Esophagus muscularis mucosa (tissue), 4 donors: ENCODE measurements at regions not wholly inside any gene's neighbourhood (a gene's known extent, or its start where the extent isn't known, plus 50 kb on each side); places are given as distances from the start of the nearest gene placed in this dataset.

ENCODE experiments used
- DNase-seq: peaks from one replicate; pipeline ENCODE4 v3.0.0-alpha.2; 2017; ENCODE audit errors: extremely low spot score
- H3K27ac ChIP-seq, 4 donors: fragments of 200-600 bp; sonication (generic); replicated peaks in 1 of 4; 1 replicate in 3 of 4; 2 replicates in 1 of 4; pipeline ENCODE4 v1.5.1; 2016 to 2019; ENCODE audit warnings: mild to moderate bottlenecking in 1 of 4
- H3K27me3 ChIP-seq, 4 donors: fragments of 200-600 bp; sonication (generic); one replicate each; pipeline versions ENCODE4 v1.5.1 to v1.6.0; 2016 to 2019
- H3K36me3 ChIP-seq, 4 donors: fragments of 200-600 bp; sonication (generic); one replicate each; pipeline ENCODE4 v1.5.1; 2016 to 2019
- H3K4me1 ChIP-seq, 4 donors: fragments of 200-600 bp; sonication (generic); one replicate each; pipeline ENCODE4 v1.5.1; 2016 to 2019
- H3K4me3 ChIP-seq, 4 donors: fragments of 200-600 bp; sonication (generic); 1 replicate in 2 of 4; 2 replicates in 2 of 4; pipeline ENCODE4 v1.5.1; 2016 to 2019; ENCODE audit warnings: mild to moderate bottlenecking in 4 of 4, moderate library complexity in 1 of 4
- H3K9me3 ChIP-seq, 4 donors: fragments of 200-600 bp; sonication (generic); 1 replicate in 3 of 4; 2 replicates in 1 of 4; pipeline ENCODE4 v1.5.1; 2016 to 2019
- EP300 ChIP-seq: sonication (generic); formaldehyde crosslinking; IDR thresholded peaks from one replicate; pipeline ENCODE4 v1.6.1; 2017; ENCODE audit warnings: antibody characterized with exemption
- POLR2A ChIP-seq: fragments of 450-650 bp; IDR thresholded peaks from one replicate; pipeline ENCODE4 v1.6.1; 2017; ENCODE audit warnings: antibody characterized with exemption, moderate library complexity, mild to moderate bottlenecking, low read depth
- POLR2AphosphoS5 ChIP-seq, 2 donors: sonication (generic); formaldehyde crosslinking; IDR thresholded peaks; one replicate each; pipeline ENCODE4 v1.6.1; 2017; ENCODE audit warnings: antibody characterized with exemption in 2 of 2
- WGBS: methylation state at CpG from one replicate; pipeline ENCODE4 v1.1.5; 2018; 5-methylcytosine and 5-hydroxymethylcytosine counted together
- intact Hi-C: fragments of 100-400 bp; cut with DNase I; formaldehyde crosslinking; loops from one replicate; pipeline ENCODE4 v1.15.1; 2023
- TF ChIP-seq, protein P1 (sequence below), 3 experiments: fragments of 200-600 bp in 2 of 3; fragments of 450-650 bp in 1 of 3; sonication (generic) in 2 of 3; IDR thresholded peaks; one replicate each; pipeline ENCODE4 v1.5.1; 2017 to 2019; ENCODE audit warnings: antibody characterized with exemption in 3 of 3, mild to moderate bottlenecking in 2 of 3, moderate library complexity in 1 of 3

DNA sequence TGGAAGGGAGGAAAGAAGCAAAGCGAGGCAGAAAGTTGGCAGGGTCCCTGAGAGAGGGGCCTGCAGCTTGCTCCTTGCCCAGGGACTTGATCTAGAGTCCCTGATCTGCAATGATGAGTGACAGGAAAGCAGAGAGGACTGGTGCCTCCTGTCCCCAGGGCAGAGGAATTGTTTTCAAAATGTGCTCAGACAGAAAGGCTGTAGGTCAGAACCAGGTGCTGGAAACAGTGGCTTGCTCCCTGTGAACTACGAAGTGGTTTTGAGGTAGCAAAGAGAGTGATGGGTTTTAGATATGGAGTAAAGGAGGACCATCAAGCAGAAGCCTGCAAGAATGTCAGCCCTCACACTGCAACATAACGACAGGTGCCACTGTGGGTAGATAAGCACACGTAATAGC is 164.9 kb upstream of the SERTAD2 start:
- intact Hi-C loops, result no loop called here
- TF ChIP-seq EP300, result no peak
- no peak for TF ChIP-seq POLR2A
- TF ChIP-seq POLR2AphosphoS5 (IDR thresholded peaks at IDR 0.05), result no peak
- TF ChIP-seq, protein P1, sequence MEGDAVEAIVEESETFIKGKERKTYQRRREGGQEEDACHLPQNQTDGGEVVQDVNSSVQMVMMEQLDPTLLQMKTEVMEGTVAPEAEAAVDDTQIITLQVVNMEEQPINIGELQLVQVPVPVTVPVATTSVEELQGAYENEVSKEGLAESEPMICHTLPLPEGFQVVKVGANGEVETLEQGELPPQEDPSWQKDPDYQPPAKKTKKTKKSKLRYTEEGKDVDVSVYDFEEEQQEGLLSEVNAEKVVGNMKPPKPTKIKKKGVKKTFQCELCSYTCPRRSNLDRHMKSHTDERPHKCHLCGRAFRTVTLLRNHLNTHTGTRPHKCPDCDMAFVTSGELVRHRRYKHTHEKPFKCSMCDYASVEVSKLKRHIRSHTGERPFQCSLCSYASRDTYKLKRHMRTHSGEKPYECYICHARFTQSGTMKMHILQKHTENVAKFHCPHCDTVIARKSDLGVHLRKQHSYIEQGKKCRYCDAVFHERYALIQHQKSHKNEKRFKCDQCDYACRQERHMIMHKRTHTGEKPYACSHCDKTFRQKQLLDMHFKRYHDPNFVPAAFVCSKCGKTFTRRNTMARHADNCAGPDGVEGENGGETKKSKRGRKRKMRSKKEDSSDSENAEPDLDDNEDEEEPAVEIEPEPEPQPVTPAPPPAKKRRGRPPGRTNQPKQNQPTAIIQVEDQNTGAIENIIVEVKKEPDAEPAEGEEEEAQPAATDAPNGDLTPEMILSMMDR (IDR thresholded peaks at IDR 0.05), result no peak
- peaks cover 0 to 4% (median 2%) of the 10 kb centered on the region in 4 donors for H3K4me1 ChIP-seq
- DNase-seq, result no peak
- no peak overlapping the region for H3K4me3 ChIP-seq
- 50% methylated on average over 4 of the region's 4 CpGs for WGBS
- no peaks in the 10 kb centered on the region for H3K9me3 ChIP-seq
- H3K27me3 ChIP-seq, result no peaks in the 10 kb centered on the region
- H3K27ac ChIP-seq, result no peak overlapping the region
- H3K36me3 ChIP-seq, result no peaks in the 10 kb centered on the region

DNA sequence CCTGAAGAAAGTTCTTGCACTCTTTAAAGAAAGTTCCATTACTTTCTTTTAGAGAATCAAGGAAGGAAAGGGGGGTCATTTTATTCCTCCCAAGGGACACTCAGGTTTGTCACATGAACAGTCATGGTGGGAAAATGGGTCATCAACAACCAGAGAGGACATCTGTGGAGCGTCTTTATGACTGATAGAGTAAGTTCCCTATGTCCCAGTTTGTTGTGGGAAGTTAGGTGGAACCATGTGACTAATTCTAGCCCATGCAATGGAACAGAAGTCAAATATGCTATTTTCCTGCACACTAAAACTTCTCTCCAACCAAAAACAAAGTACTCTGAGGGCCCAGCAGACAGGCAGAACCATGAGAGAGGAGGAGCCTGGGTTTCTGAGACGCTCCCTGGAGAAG is 165.6 kb upstream of the SERTAD2 start:
- Histone ChIP-seq H3K4me1 (no peaks in the 10 kb centered on the region), H3K36me3 (no peaks in the 10 kb centered on the region), H3K27ac (no peak overlapping the region), H3K4me3 (no peak overlapping the region), H3K9me3 (no peaks in the 10 kb centered on the region), H3K27me3 (no peaks in the 10 kb centered on the region)
- no peak for DNase-seq
- TF ChIP-seq POLR2A (no peak), EP300 (no peak), POLR2AphosphoS5 (IDR thresholded peaks at IDR 0.05) (no peak)
- TF ChIP-seq, protein P1 (IDR thresholded peaks at IDR 0.05), result no peak
- 85% methylated on average over 2 of the region's 2 CpGs for WGBS
- intact Hi-C loops, result no loop called here

DNA sequence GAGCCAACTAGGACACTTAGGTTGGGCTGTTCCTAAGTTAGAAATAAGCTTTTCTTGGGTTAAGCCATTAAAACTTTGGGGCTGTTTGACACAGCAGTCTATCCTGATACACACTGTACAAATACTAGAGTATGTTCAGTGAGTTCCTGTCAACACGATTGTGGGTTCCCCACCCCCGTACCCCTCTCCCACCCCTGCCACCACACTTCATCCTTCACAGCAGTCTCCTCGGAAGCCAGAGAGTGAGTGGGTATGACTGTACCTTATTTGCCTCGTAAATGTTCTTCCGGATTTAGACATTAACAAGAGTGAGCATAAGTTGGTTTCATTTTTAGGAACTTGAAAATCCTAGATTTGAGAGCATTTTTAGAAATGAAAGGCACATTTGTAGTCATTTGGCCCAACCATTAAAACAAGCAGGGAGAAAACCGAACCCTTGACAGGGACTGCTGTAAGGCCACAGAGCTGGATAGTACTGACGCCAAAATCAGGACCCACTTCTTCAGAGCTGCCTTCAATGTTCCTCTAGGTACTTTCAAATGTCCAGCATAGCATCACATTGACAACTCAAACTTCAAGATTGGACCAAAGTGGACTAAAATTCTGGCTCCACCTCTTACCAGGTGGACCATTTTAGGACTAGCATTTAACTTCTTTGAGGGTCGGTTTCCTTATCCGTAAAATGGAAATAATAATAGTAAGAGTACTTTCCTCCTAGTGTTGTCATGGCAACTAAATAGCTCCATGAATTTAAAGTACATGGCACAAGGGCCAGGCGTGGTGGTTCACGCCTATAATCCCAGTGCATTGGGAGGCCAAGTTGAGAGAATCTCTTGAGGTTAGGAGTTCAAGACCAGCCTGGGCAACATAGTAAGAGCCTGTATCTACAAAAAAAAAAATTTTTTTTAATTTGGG is 166.3 kb upstream of the SERTAD2 start:
- no peaks in the 10 kb centered on the region for H3K36me3 ChIP-seq
- H3K9me3 ChIP-seq, result no peaks in the 10 kb centered on the region
- 81% methylated on average over 11 of the region's 11 CpGs for WGBS
- H3K27me3 ChIP-seq, result no peaks in the 10 kb centered on the region
- no peak overlapping the region for H3K27ac ChIP-seq
- no peak for DNase-seq
- TF ChIP-seq EP300 (no peak), POLR2AphosphoS5 (IDR thresholded peaks at IDR 0.05) (no peak), POLR2A (no peak)
- TF ChIP-seq, protein P1 (IDR thresholded peaks at IDR 0.05), result no peak
- no peak overlapping the region for H3K4me3 ChIP-seq
- no peaks in the 10 kb centered on the region for H3K4me1 ChIP-seq
- intact Hi-C loops, result no loop called here

DNA sequence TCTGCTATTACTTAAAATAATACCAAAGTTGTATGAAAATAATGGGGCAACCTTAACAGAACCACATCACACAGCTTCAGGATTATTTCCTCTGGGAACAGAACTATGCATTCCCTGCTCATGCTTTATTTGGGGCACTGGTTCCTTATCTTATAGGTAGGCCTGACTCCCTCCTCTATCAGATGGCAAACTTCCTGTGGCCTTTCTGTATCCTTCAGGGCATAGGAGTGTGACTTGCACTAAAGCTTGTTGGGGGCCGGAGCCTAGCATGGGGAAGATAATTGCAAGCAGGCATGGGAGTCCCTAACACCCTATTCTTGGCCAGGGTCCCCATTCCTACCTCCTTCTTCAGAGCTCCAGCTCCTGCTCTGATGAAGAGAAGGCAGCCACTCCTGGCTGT is 167.2 kb upstream of the SERTAD2 start:
- H3K27ac ChIP-seq, result no peak overlapping the region
- H3K36me3 ChIP-seq, result no peaks in the 10 kb centered on the region
- TF ChIP-seq EP300, result no peak
- TF ChIP-seq, protein P1 (IDR thresholded peaks at IDR 0.05), result no peak
- TF ChIP-seq POLR2A, result no peak
- TF ChIP-seq POLR2AphosphoS5 (IDR thresholded peaks at IDR 0.05), result no peak
- no peaks in the 10 kb centered on the region for H3K27me3 ChIP-seq
- no peak for DNase-seq
- intact Hi-C loops, result no loop called here
- 75% methylated on average over 1 of the region's 1 CpG for WGBS
- no peak overlapping the region for H3K4me3 ChIP-seq
- no peaks in the 10 kb centered on the region for H3K4me1 ChIP-seq
- H3K9me3 ChIP-seq, result no peaks in the 10 kb centered on the region
